Ectodermal cell (in vitro differentiated cells): ENCODE measurements at regions not wholly inside any gene's neighbourhood (a gene's known extent, or its start where the extent isn't known, plus 50 kb on each side); places are given as distances from the start of the nearest gene placed in this dataset.

Experiments
- H3K27ac ChIP-seq: 2 replicates; pipeline ENCODE4 v1.7.0; 2013; ENCODE audit warnings: mild to moderate bottlenecking, low read depth, low read length; ENCODE audit not compliant: insufficient read depth, poor library complexity, severe bottlenecking
- H3K27me3 ChIP-seq: 2 replicates; pipeline ENCODE4 v1.7.0; 2013; ENCODE audit warnings: mild to moderate bottlenecking, low read length; ENCODE audit not compliant: insufficient read depth, control insufficient read depth, poor library complexity, severe bottlenecking
- H3K36me3 ChIP-seq: one replicate; pipeline ENCODE4 v1.7.0; 2013; ENCODE audit warnings: low read length; ENCODE audit not compliant: control insufficient read depth, insufficient read depth
- H3K4me1 ChIP-seq: one replicate; pipeline ENCODE4 v1.7.0; 2013; ENCODE audit warnings: low read length; ENCODE audit not compliant: control insufficient read depth, insufficient read depth
- H3K4me3 ChIP-seq: 2 replicates; pipeline ENCODE4 v1.7.0; 2013; ENCODE audit warnings: low read depth, low read length, control low read depth; ENCODE audit not compliant: insufficient read depth
- H3K9me3 ChIP-seq: 2 replicates; pipeline ENCODE4 v1.7.0; 2013; ENCODE audit warnings: mild to moderate bottlenecking, low read length, moderate library complexity; ENCODE audit not compliant: control insufficient read depth
- WGBS, 2 experiments: methylation state at CpG; one replicate each; pipeline ENCODE4 v1.1.7; 2013; ENCODE audit warnings: missing lambda C conversion rate in 2 of 2; 5-methylcytosine and 5-hydroxymethylcytosine counted together

GRCh38 chr6:140090871-140091270 lies 716.4 kb upstream of the CITED2 start:
- no peaks in the 10 kb centered on the region for H3K36me3 ChIP-seq
- H3K4me1 ChIP-seq = peaks cover 11% of the 10 kb centered on the region
- 94 to 97% methylated on average over 3 of the region's 3 CpGs for WGBS, 2 experiments
- H3K4me3 ChIP-seq = no peak overlapping the region
- no peaks in the 10 kb centered on the region for H3K9me3 ChIP-seq
- H3K27ac ChIP-seq = no peak overlapping the region
- no peaks in the 10 kb centered on the region for H3K27me3 ChIP-seq

DNA sequence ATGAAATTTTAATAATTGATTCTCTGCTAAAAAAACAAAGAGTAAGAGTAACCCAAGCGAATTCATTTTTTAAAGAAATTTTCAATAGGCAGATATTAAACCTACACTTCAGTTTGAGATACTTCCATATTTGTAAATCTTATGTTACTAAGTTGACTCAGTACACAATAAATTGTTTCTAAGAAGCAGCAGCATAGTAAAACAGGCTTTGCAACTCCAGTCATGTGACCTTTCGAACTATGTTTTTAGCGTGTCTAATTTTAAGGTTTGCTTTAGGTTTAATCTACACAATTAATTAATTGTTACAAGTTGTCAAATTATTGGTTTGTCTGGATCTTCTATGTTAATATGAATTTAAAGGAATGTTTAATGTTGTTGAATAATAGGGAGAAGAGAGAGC lies 708.9 kb upstream of the CITED2 start:
- WGBS, 2 experiments = 100% methylated on average over 2 of the region's 3 CpGs; no CpG with 5 or more reads in 1 of the 2 experiments

GRCh38 chr6:140082867-140083297 lies 708.4 kb upstream of the CITED2 start:
- Histone ChIP-seq H3K27me3 (no peaks in the 10 kb centered on the region), H3K4me3 (no peak overlapping the region), H3K27ac (no peak overlapping the region), H3K36me3 (no peaks in the 10 kb centered on the region), H3K9me3 (no peaks in the 10 kb centered on the region), H3K4me1 (no peaks in the 10 kb centered on the region)
- 91 to 96% methylated on average over 1 of the region's 1 CpG for WGBS, 2 experiments

More for the DNA sequence above, 708.9 kb upstream of the CITED2 start:
- Histone ChIP-seq H3K4me1 (no peaks in the 10 kb centered on the region), H3K36me3 (no peaks in the 10 kb centered on the region), H3K27me3 (no peaks in the 10 kb centered on the region), H3K4me3 (no peak overlapping the region), H3K9me3 (no peaks in the 10 kb centered on the region), H3K27ac (no peak overlapping the region)

DNA sequence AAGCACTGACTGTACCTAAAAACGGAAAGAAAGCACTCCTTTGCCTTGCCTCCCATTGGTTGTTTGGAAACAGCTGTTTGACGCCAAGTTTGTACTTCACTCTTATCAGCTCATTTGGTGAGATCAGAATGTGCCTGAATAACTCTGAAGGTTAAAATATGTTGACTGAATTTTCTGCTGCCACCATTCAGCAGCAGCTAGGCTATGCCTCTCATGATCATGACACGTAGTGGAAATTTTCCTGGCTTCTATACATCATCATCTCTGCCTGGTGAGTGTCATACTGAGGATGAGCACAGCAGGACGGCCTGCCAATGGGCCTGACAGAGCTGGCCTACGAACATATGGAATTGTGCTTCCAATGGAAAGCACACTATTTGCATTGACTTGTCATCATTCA lies 704.9 kb upstream of the CITED2 start:
- no peaks in the 10 kb centered on the region for H3K36me3 ChIP-seq
- H3K27ac ChIP-seq = no peak overlapping the region
- no peak overlapping the region for H3K4me3 ChIP-seq
- H3K9me3 ChIP-seq = no peaks in the 10 kb centered on the region
- H3K4me1 ChIP-seq = no peaks in the 10 kb centered on the region
- H3K27me3 ChIP-seq = no peaks in the 10 kb centered on the region
- 90 to 91% methylated on average over 5 of the region's 5 CpGs for WGBS, 2 experiments

- no peaks in the 10 kb centered on the region for H3K4me1 ChIP-seq
- no peaks in the 10 kb centered on the region for H3K27me3 ChIP-seq
- no peak overlapping the region for H3K4me3 ChIP-seq
- no peak overlapping the region for H3K27ac ChIP-seq
- H3K36me3 ChIP-seq = no peaks in the 10 kb centered on the region
- no peaks in the 10 kb centered on the region for H3K9me3 ChIP-seq
- WGBS, 2 experiments = 88 to 97% methylated on average over 2 to 3 of the region's 3 CpGs
These were observed 704.2 kb upstream of the CITED2 start for GRCh38 chr6:140078561-140079125.

GRCh38 chr6:140077827-140078560 lies 703.5 kb upstream of the CITED2 start:
- WGBS, 2 experiments = 91 to 98% methylated on average over 3 to 5 of the region's 5 CpGs

GRCh38 chr6:140076105-140076504 lies 701.7 kb upstream of the CITED2 start:
- H3K27ac ChIP-seq = no peak overlapping the region
- WGBS, 2 experiments = 89 to 93% methylated on average over 1 of the region's 1 CpG

More at GRCh38 chr6:140077827-140078560, 703.5 kb upstream of the CITED2 start:
- H3K27me3 ChIP-seq = no peaks in the 10 kb centered on the region
- no peak overlapping the region for H3K4me3 ChIP-seq
- H3K4me1 ChIP-seq = no peaks in the 10 kb centered on the region
- no peak overlapping the region for H3K27ac ChIP-seq
- no peaks in the 10 kb centered on the region for H3K9me3 ChIP-seq
- no peaks in the 10 kb centered on the region for H3K36me3 ChIP-seq

GRCh38 chr6:140073456-140073855 lies 699.0 kb upstream of the CITED2 start:
- no peaks in the 10 kb centered on the region for H3K4me1 ChIP-seq
- no peak overlapping the region for H3K4me3 ChIP-seq
- H3K27ac ChIP-seq = no peak overlapping the region
- H3K36me3 ChIP-seq = no peaks in the 10 kb centered on the region
- WGBS, 2 experiments = 92 to 94% methylated on average over 3 of the region's 3 CpGs
- H3K27me3 ChIP-seq = no peaks in the 10 kb centered on the region
- H3K9me3 ChIP-seq = no peaks in the 10 kb centered on the region

More at GRCh38 chr6:140076105-140076504, 701.7 kb upstream of the CITED2 start:
- Histone ChIP-seq H3K4me3 (no peak overlapping the region), H3K9me3 (no peaks in the 10 kb centered on the region), H3K4me1 (no peaks in the 10 kb centered on the region), H3K27me3 (no peaks in the 10 kb centered on the region), H3K36me3 (no peaks in the 10 kb centered on the region)

GRCh38 chr6:140071601-140072062 lies 697.2 kb upstream of the CITED2 start:
- no CpG with 5 or more reads among the region's 1 CpG for WGBS, 2 experiments
- Histone ChIP-seq H3K4me3 (no peak overlapping the region), H3K27me3 (no peaks in the 10 kb centered on the region), H3K4me1 (no peaks in the 10 kb centered on the region), H3K36me3 (no peaks in the 10 kb centered on the region), H3K27ac (no peak overlapping the region), H3K9me3 (no peaks in the 10 kb centered on the region)

DNA sequence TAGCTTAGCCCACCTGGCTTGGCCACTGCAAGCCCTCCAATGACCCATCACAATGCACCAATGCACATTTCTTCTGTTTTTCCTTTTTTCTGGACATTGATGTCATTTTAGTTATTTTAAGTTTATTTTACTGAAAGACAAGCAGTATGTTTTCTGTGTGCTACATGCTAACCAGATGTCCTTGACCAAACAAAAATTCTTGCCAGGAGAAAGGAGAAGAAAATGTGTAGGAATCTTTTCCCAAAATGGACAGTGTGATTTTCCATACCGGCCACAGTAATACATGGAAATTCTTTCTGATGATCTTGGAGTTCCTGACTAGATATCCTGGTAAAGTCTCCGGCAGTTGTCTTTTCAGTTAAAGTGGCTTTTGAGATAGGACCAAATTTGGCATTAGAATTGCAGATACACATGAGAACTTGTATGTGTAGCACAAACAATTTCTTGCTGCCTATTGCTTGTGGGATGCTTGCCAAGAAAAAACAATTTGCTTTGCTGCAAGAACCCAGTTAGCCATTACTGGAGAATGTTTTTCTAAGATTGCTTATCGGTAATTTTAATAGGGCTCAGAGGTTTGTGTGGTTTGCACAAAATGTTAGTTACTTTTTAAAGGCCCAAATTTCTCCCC lies 696.5 kb upstream of the CITED2 start:
- Histone ChIP-seq H3K9me3 (no peaks in the 10 kb centered on the region), H3K4me3 (no peak overlapping the region), H3K27ac (no peak overlapping the region), H3K27me3 (no peaks in the 10 kb centered on the region), H3K4me1 (no peaks in the 10 kb centered on the region), H3K36me3 (no peaks in the 10 kb centered on the region)
- WGBS, 2 experiments = 99 to 100% methylated on average over 3 of the region's 3 CpGs
